Upper lobe of left lung (tissue), 6 donors: ENCODE measurements at regions not wholly inside any gene's neighbourhood (a gene's known extent, or its start where the extent isn't known, plus 50 kb on each side); places are given as distances from the start of the nearest gene placed in this dataset.

Experiments used
- ATAC-seq, 2 donors: fragments of 200-7000 bp; cut with Tn5 transposase; one replicate each; pipeline ENCODE4 v1.9.1; 2022; ENCODE audit warnings: mild to moderate bottlenecking in 2 of 2, moderate library complexity in 2 of 2; ENCODE audit not compliant: low FRiP score in 2 of 2
- DNase-seq, 2 donors: peaks; one replicate each; pipeline ENCODE4 v3.0.0-alpha.2; 2019 to 2020
- H3K27ac ChIP-seq, 4 donors: fragments of 200-600 bp; sonication (generic); one replicate each; pipeline ENCODE4 v1.5.1; 2016 to 2019
- H3K27me3 ChIP-seq, 4 donors: fragments of 200-600 bp; sonication (generic); one replicate each; pipeline ENCODE4 v1.5.1; 2017 to 2019
- H3K36me3 ChIP-seq, 4 donors: fragments of 200-600 bp; sonication (generic); one replicate each; pipeline ENCODE4 v1.5.1; 2016 to 2019
- H3K4me1 ChIP-seq, 4 donors: fragments of 200-600 bp; sonication (generic); one replicate each; pipeline ENCODE4 v1.5.1; 2018 to 2019
- H3K4me3 ChIP-seq, 4 donors: fragments of 200-600 bp; sonication (generic); one replicate each; pipeline ENCODE4 v1.5.1; 2017 to 2019; ENCODE audit warnings: mild to moderate bottlenecking in 2 of 4, moderate library complexity in 1 of 4
- H3K9me3 ChIP-seq, 4 donors: fragments of 200-600 bp; sonication (generic); one replicate each; pipeline ENCODE4 v1.5.1; 2018 to 2019
- EP300 ChIP-seq, 4 donors: sonication (generic); formaldehyde crosslinking; IDR thresholded peaks; one replicate each; pipeline ENCODE4 v1.5.1; 2017; ENCODE audit warnings: antibody characterized with exemption in 4 of 4, control low read depth in 2 of 4
- POLR2A ChIP-seq, 4 donors: fragments of 450-650 bp; IDR thresholded peaks; one replicate each; pipeline ENCODE4 v1.5.1; 2016 to 2017; ENCODE audit warnings: antibody characterized with exemption in 4 of 4, mild to moderate bottlenecking in 2 of 4
- POLR2AphosphoS5 ChIP-seq, 2 donors: sonication (generic); formaldehyde crosslinking; IDR thresholded peaks; one replicate each; pipeline ENCODE4 v1.5.1; 2017; ENCODE audit warnings: antibody characterized with exemption in 2 of 2
- WGBS, 2 donors: methylation state at CpG; one replicate each; pipeline ENCODE4 v1.1.5; 2017 to 2018; 5-methylcytosine and 5-hydroxymethylcytosine counted together
- TF ChIP-seq, protein P1 (sequence below), 6 experiments: fragments of 450-650 bp in 4 of 6; fragments of 200-600 bp in 2 of 6; sonication (generic) in 2 of 6; IDR thresholded peaks; one replicate each; pipeline ENCODE4 v1.5.1; 2016 to 2019; ENCODE audit warnings: antibody characterized with exemption in 6 of 6
- donor health status: DM: no; HTN: no; CAD: no; lungs with moderate emphysema.
- donor health status: DM: no; HTN: yes; CAD: no; lungs with severe emphysema.

GRCh38 chr1:54485416-54485815 lies 62.6 kb upstream of the ACOT11 start:
- 38 to 46% methylated on average over 5 of the region's 5 CpGs for WGBS, 2 donors
- TF ChIP-seq EP300 (IDR thresholded peaks at IDR 0.05) (no peak), POLR2AphosphoS5 (IDR thresholded peaks at IDR 0.05) (no peak), POLR2A (IDR thresholded peaks at IDR 0.05) (no peak)
- TF ChIP-seq, protein P1, sequence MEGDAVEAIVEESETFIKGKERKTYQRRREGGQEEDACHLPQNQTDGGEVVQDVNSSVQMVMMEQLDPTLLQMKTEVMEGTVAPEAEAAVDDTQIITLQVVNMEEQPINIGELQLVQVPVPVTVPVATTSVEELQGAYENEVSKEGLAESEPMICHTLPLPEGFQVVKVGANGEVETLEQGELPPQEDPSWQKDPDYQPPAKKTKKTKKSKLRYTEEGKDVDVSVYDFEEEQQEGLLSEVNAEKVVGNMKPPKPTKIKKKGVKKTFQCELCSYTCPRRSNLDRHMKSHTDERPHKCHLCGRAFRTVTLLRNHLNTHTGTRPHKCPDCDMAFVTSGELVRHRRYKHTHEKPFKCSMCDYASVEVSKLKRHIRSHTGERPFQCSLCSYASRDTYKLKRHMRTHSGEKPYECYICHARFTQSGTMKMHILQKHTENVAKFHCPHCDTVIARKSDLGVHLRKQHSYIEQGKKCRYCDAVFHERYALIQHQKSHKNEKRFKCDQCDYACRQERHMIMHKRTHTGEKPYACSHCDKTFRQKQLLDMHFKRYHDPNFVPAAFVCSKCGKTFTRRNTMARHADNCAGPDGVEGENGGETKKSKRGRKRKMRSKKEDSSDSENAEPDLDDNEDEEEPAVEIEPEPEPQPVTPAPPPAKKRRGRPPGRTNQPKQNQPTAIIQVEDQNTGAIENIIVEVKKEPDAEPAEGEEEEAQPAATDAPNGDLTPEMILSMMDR (IDR thresholded peaks at IDR 0.05): no peak
- H3K4me1 ChIP-seq: peaks cover 16 to 41% (median 23%) of the 10 kb centered on the region in 4 donors

DNA sequence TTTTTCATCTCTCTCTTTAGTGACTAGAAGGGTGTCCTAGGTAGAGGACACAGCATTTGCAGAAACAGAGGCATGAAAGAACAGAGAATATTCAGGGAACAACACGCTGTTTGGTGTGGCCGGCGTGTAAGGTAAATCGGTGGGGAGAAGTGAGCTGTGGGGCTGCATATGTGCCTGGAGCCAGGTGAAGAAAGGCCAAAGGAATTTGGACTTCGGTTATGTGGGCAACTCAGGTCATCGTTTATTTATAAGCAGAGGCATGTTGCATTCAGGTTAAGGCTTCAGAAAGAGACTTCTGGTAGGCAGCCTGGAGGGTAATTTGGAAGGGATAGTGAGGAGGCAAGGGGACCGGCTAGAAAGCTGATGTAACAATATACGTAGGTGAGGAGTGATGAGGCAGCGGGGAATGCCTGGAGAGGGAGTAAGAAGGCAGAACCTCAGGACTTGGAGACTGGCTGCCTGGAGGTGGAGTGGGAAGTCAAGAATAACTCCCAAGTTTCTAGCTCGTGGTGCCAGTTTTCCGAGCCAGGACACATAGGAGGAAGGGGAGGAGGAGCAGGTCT lies 64.1 kb upstream of the ACOT11 start:
- H3K9me3 ChIP-seq: no peaks in the 10 kb centered on the region
- no peak overlapping the region for H3K4me3 ChIP-seq
- H3K27me3 ChIP-seq: no peaks in the 10 kb centered on the region
- peaks cover 15 to 29% (median 17%) of the 10 kb centered on the region in 4 donors for H3K4me1 ChIP-seq
- no peak for DNase-seq
- TF ChIP-seq, protein P1 (IDR thresholded peaks at IDR 0.05): no peak
- TF ChIP-seq EP300 (IDR thresholded peaks at IDR 0.05) (no peak), POLR2A (IDR thresholded peaks at IDR 0.05) (no peak), POLR2AphosphoS5 (IDR thresholded peaks at IDR 0.05) (no peak)
- no peak for ATAC-seq
- no peak overlapping the region for H3K27ac ChIP-seq
- WGBS, 2 donors: 88 to 90% methylated on average over 11 of the region's 11 CpGs
- no peaks in the 10 kb centered on the region for H3K36me3 ChIP-seq

More at GRCh38 chr1:54485416-54485815, 62.6 kb upstream of the ACOT11 start:
- H3K9me3 ChIP-seq: no peaks in the 10 kb centered on the region
- H3K4me3 ChIP-seq: no peak overlapping the region
- no peak for DNase-seq
- H3K27ac ChIP-seq: no peak overlapping the region
- H3K36me3 ChIP-seq: no peaks in the 10 kb centered on the region
- ATAC-seq: no peak
- H3K27me3 ChIP-seq: no peaks in the 10 kb centered on the region

- H3K4me3 ChIP-seq: no peak overlapping the region
- peaks cover 0 to 7% (median under 1%) of the 10 kb centered on the region in 4 donors for H3K4me1 ChIP-seq
- peak in 1 of 2 donors; percentile 43 for ATAC-seq
- H3K27ac ChIP-seq: no peak overlapping the region
- no peaks in the 10 kb centered on the region for H3K9me3 ChIP-seq
- no peak for TF ChIP-seq POLR2A (IDR thresholded peaks at IDR 0.05)
- no peak for TF ChIP-seq POLR2AphosphoS5 (IDR thresholded peaks at IDR 0.05)
- H3K27me3 ChIP-seq: no peaks in the 10 kb centered on the region
- 74 to 83% methylated on average over 5 of the region's 5 CpGs for WGBS, 2 donors
- DNase-seq: no peak
- H3K36me3 ChIP-seq: no peaks in the 10 kb centered on the region
Observed at GRCh38 chr1:54481201-54481884, 66.7 kb upstream of the ACOT11 start.

GRCh38 chr1:54480525-54480848 lies 67.5 kb upstream of the ACOT11 start:
- H3K27ac ChIP-seq: no peak overlapping the region
- peaks cover 2 to 6% (median 4%) of the 10 kb centered on the region in 4 donors for H3K4me1 ChIP-seq
- no peaks in the 10 kb centered on the region for H3K36me3 ChIP-seq
- H3K9me3 ChIP-seq: no peaks in the 10 kb centered on the region
- DNase-seq: no peak
- H3K27me3 ChIP-seq: peaks cover 0 to 3% (median under 1%) of the 10 kb centered on the region in 4 donors
- WGBS, 2 donors: 20 to 31% methylated on average over 4 of the region's 4 CpGs
- ATAC-seq: no peak
- H3K4me3 ChIP-seq: no peak overlapping the region
- TF ChIP-seq, protein P1 (IDR thresholded peaks at IDR 0.05): no peak
- TF ChIP-seq POLR2AphosphoS5 (IDR thresholded peaks at IDR 0.05): no peak
- TF ChIP-seq POLR2A (IDR thresholded peaks at IDR 0.05): no peak
- no peak for TF ChIP-seq EP300 (IDR thresholded peaks at IDR 0.05)

- 75 to 76% methylated on average over 7 of the region's 7 CpGs for WGBS, 2 donors
- no peak for ATAC-seq
- no peaks in the 10 kb centered on the region for H3K9me3 ChIP-seq
Observed at GRCh38 chr1:54479841-54480524, 68.0 kb upstream of the ACOT11 start.

More at GRCh38 chr1:54479841-54480524, 68.0 kb upstream of the ACOT11 start:
- no peak overlapping the region for H3K27ac ChIP-seq
- no peaks in the 10 kb centered on the region for H3K36me3 ChIP-seq
- H3K27me3 ChIP-seq: peaks cover 0 to 8% (median 3%) of the 10 kb centered on the region in 4 donors
- no peak for TF ChIP-seq POLR2AphosphoS5 (IDR thresholded peaks at IDR 0.05)
- TF ChIP-seq POLR2A (IDR thresholded peaks at IDR 0.05): no peak
- no peak for TF ChIP-seq EP300 (IDR thresholded peaks at IDR 0.05)
- TF ChIP-seq, protein P1 (IDR thresholded peaks at IDR 0.05): no peak
- DNase-seq: no peak
- H3K4me1 ChIP-seq: peaks cover 7 to 9% (median 9%) of the 10 kb centered on the region in 4 donors
- H3K4me3 ChIP-seq: no peak overlapping the region
